Natural killer cell (primary cell): ENCODE measurements at regions not wholly inside any gene's neighbourhood (a gene's known extent, or its start where the extent isn't known, plus 50 kb on each side); places are given as distances from the start of the nearest gene placed in this dataset.
"Not testable (repeated sequence)": the region's sequence is repeated elsewhere in the genome, so short reads cannot be mapped to it uniquely, and the experiment has no call there.

Source experiments
- ATAC-seq, 3 donors: fragments of 150-1000 bp in 2 of 3; fragments of 200-7000 bp in 1 of 3; cut with Tn5 transposase; 1 replicate in 1 of 3; 2 replicates in 2 of 3; pipeline ENCODE4 v1.10.0; 2021; ENCODE audit warnings: mild to moderate bottlenecking in 2 of 3, moderate library complexity in 2 of 3
- DNase-seq, 2 donors: peaks; one replicate each; pipeline versions ENCODE4 v3.0.0 to v3.0.0-alpha.2; 2013 to 2021; ENCODE audit warnings: mixed read lengths in 1 of 2
- H3K27ac ChIP-seq: one replicate; pipeline ENCODE4 v1.5.1; 2013; ENCODE audit warnings: mild to moderate bottlenecking, low read length
- H3K27me3 ChIP-seq: one replicate; pipeline ENCODE4 v1.6.1; 2013; ENCODE audit warnings: low read length; ENCODE audit not compliant: control insufficient read depth, insufficient read depth
- H3K36me3 ChIP-seq: one replicate; pipeline ENCODE4 v1.6.1; 2013; ENCODE audit warnings: low read length; ENCODE audit not compliant: control insufficient read depth, insufficient read depth
- H3K4me1 ChIP-seq: one replicate; pipeline ENCODE4 v1.6.1; 2013; ENCODE audit warnings: low read length; ENCODE audit not compliant: control insufficient read depth, insufficient read depth
- H3K4me3 ChIP-seq: one replicate; pipeline ENCODE4 v1.5.1; 2013; ENCODE audit warnings: low read length
- H3K9me3 ChIP-seq: one replicate; pipeline ENCODE4 v1.6.1; 2013; ENCODE audit warnings: low read length; ENCODE audit not compliant: control insufficient read depth, insufficient read depth
- H3K27ac Mint-ChIP-seq, 2 donors: one replicate each; pipeline ENCODE4 v1.8.0; 2022; ENCODE audit warnings: mild to moderate bottlenecking in 2 of 2, mixed read lengths in 2 of 2, moderate library complexity in 1 of 2
- H3K27me3 Mint-ChIP-seq, 2 donors: one replicate each; pipeline ENCODE4 v1.8.0; 2022; ENCODE audit warnings: low read depth in 2 of 2, mixed read lengths in 2 of 2
- H3K36me3 Mint-ChIP-seq: one replicate; pipeline ENCODE4 v1.8.0; 2022; ENCODE audit warnings: mixed read lengths
- H3K4me1 Mint-ChIP-seq, 2 donors: one replicate each; pipeline ENCODE4 v1.8.0; 2022; ENCODE audit warnings: mixed read lengths in 2 of 2
- H3K4me3 Mint-ChIP-seq: one replicate; pipeline ENCODE4 v1.8.0; 2022; ENCODE audit warnings: mild to moderate bottlenecking, moderate library complexity, mixed read lengths
- H3K9me3 Mint-ChIP-seq, 2 donors: one replicate each; pipeline ENCODE4 v1.8.0; 2022; ENCODE audit warnings: mixed read lengths in 2 of 2
- WGBS: methylation state at CpG from one replicate; pipeline ENCODE4 v1.1.7; 2013; ENCODE audit warnings: missing lambda C conversion rate; ENCODE audit not compliant: insufficient coverage; 5-methylcytosine and 5-hydroxymethylcytosine counted together
- intact Hi-C: fragments of 100-400 bp; cut with micrococcal nuclease; formaldehyde crosslinking; loops from one replicate; pipeline ENCODE4 v1.14.2; 2022
- TF ChIP-seq, protein P1 (sequence below): fragments of 200-600 bp; IDR thresholded peaks from one replicate; pipeline ENCODE4 v1.8.0; 2022; ENCODE audit warnings: antibody characterized with exemption

DNA sequence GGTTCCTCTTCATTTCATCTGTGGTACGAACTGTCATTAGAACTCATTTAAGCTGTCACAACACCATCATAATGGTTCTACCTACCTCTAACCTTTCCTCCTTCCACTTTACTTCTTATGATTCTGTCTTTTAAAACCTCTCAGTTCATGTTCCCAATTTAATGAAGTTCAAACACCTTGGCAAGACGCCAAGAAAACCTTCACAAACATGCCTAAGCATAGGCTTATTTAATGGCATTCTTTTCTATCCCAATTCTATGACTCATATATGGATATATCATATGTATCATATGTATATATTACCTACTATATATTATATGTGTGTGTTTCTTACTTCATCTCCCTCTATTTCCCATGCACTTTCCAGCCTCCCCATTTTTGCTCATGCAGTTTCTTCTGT lies 283.4 kb upstream of the TBX18 start:
- TF ChIP-seq, protein P1, sequence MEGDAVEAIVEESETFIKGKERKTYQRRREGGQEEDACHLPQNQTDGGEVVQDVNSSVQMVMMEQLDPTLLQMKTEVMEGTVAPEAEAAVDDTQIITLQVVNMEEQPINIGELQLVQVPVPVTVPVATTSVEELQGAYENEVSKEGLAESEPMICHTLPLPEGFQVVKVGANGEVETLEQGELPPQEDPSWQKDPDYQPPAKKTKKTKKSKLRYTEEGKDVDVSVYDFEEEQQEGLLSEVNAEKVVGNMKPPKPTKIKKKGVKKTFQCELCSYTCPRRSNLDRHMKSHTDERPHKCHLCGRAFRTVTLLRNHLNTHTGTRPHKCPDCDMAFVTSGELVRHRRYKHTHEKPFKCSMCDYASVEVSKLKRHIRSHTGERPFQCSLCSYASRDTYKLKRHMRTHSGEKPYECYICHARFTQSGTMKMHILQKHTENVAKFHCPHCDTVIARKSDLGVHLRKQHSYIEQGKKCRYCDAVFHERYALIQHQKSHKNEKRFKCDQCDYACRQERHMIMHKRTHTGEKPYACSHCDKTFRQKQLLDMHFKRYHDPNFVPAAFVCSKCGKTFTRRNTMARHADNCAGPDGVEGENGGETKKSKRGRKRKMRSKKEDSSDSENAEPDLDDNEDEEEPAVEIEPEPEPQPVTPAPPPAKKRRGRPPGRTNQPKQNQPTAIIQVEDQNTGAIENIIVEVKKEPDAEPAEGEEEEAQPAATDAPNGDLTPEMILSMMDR, result no peak
- Mint-ChIP-seq H3K4me3 (no peak overlapping the region), H3K4me1 (no peaks in the 10 kb centered on the region), H3K36me3 (no peaks in the 10 kb centered on the region), H3K27ac (no peak overlapping the region), H3K9me3 (peaks cover 5 to 18% of the 10 kb centered on the region in 2 donors), H3K27me3 (no peaks in the 10 kb centered on the region)
- H3K36me3 ChIP-seq, result no peaks in the 10 kb centered on the region
- H3K4me3 ChIP-seq, result no peak overlapping the region
- DNase-seq (no peak), ATAC-seq (no peak)
- H3K9me3 ChIP-seq, result no peaks in the 10 kb centered on the region
- 58% methylated on average over 2 of the region's 2 CpGs for WGBS
- no peak overlapping the region for H3K27ac ChIP-seq
- H3K4me1 ChIP-seq, result no peaks in the 10 kb centered on the region
- intact Hi-C loops, result no loop called here
- no peaks in the 10 kb centered on the region for H3K27me3 ChIP-seq

DNA sequence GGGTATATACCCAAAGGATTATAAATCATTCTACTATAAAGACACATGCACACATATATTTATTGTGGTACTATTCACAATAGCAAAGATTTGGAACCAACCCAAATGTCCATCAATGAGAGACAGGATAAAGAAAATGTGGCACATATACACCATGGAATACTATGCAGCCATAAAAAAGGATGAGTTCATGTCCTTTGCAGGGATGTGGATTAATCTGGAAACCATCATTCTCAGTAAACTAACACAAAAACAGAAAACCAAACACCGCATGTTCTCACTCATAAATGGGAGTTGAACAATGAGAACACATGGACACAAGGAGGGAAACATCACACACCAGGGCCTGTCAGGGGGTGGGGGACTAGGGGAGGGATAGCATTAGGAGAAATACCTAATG lies 281.4 kb upstream of the TBX18 start:
- H3K4me1 Mint-ChIP-seq, H3K27me3 Mint-ChIP-seq, H3K4me3 ChIP-seq, H3K27me3 ChIP-seq, DNase-seq, H3K36me3 ChIP-seq, intact Hi-C loops, H3K36me3 Mint-ChIP-seq, H3K27ac ChIP-seq, H3K4me1 ChIP-seq, H3K27ac Mint-ChIP-seq, H3K4me3 Mint-ChIP-seq, ATAC-seq, H3K9me3 ChIP-seq: not testable (repeated sequence)
- H3K9me3 Mint-ChIP-seq, result peaks cover 11 to 22% of the 10 kb centered on the region in 2 donors
- WGBS, result no CpG with 5 or more reads among the region's 1 CpG

DNA sequence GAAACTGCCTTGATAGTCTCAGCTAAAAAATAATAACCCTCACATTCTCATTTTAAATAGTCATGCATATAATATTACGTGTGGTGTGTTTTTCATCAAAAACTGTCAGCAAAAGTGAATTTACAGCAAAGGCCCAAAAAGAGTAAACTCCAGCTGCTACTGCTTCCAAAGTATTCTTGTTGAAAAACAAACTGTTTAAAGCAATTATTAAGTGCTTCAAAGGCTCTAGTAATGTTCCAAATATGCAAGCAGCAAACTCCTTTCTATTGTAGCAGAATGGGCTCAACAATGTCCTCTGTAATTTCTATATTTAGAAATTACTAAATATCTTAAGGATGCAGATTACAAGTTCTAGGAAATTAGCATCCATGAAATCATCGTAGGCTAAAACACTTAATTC lies 280.0 kb upstream of the TBX18 start:
- H3K36me3 ChIP-seq, result no peaks in the 10 kb centered on the region
- no peaks in the 10 kb centered on the region for H3K4me1 ChIP-seq
- ATAC-seq (no peak), DNase-seq (no peak)
- TF ChIP-seq, protein P1, result no peak
- H3K27me3 ChIP-seq, result no peaks in the 10 kb centered on the region
- no peaks in the 10 kb centered on the region for H3K4me1 Mint-ChIP-seq
- no peaks in the 10 kb centered on the region for H3K27me3 Mint-ChIP-seq
- no peak overlapping the region for H3K4me3 ChIP-seq
- intact Hi-C loops, result no loop called here
- WGBS, result 88% methylated on average over 1 of the region's 2 CpGs
- H3K27ac ChIP-seq, result no peak overlapping the region
- no peak overlapping the region for H3K27ac Mint-ChIP-seq
- no peaks in the 10 kb centered on the region for H3K9me3 ChIP-seq
- H3K9me3 Mint-ChIP-seq, result peaks cover 11 to 21% of the 10 kb centered on the region in 2 donors
- H3K4me3 Mint-ChIP-seq, result no peak overlapping the region
- no peaks in the 10 kb centered on the region for H3K36me3 Mint-ChIP-seq

DNA sequence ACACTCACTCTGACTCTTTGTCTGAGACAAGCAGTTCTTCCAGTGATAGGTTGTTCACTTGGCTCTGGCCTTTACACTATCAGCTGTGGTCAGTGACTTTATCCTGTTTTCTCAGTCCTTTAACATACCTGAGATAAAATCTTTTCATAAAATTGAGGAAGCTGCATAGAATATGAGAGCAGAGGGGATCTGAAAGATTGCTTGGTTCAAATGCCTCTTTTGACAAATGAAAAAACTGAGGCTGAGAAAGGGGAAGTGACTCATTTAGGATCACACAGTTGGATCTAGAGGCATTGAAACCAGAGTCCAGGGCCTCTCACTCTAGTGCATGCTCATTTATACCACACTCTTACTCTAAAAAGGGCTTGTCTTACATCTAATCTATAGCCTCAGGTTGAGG lies 277.0 kb upstream of the TBX18 start:
- Histone ChIP-seq H3K27me3 (no peaks in the 10 kb centered on the region), H3K4me1 (no peaks in the 10 kb centered on the region), H3K36me3 (no peaks in the 10 kb centered on the region), H3K27ac (no peak overlapping the region), H3K9me3 (no peaks in the 10 kb centered on the region), H3K4me3 (no peak overlapping the region)
- Mint-ChIP-seq H3K4me1 (no peaks in the 10 kb centered on the region), H3K36me3 (no peaks in the 10 kb centered on the region), H3K9me3 (peaks cover 13 to 18% of the 10 kb centered on the region in 2 donors), H3K27ac (no peak overlapping the region), H3K4me3 (no peak overlapping the region), H3K27me3 (no peaks in the 10 kb centered on the region)
- DNase-seq (no peak), ATAC-seq (no peak)
- intact Hi-C loops, result no loop called here
- TF ChIP-seq, protein P1, result no peak
